Activated CD4-positive, CD25-positive, alpha-beta regulatory T cell treated with anti-CD3 and anti-CD28 coated beads, Interleukin-2, amount 50 U/mL, for 24 hours (primary cell): ENCODE measurements at regions not wholly inside any gene's neighbourhood (a gene's known extent, or its start where the extent isn't known, plus 50 kb on each side); places are given as distances from the start of the nearest gene placed in this dataset.

ENCODE experiments used
- ATAC-seq, 2 donors: fragments of 150-1000 bp; cut with Tn5 transposase; one replicate each; pipeline ENCODE4 v1.10.0; 2021; ENCODE audit warnings: mild to moderate bottlenecking in 1 of 2, moderate library complexity in 1 of 2

- no peak for ATAC-seq
Observed at GRCh38 chr14:104520620-104521410, 58.7 kb upstream of the C14orf180 start.

GRCh38 chr14:104521816-104522745 is 57.5 kb upstream of the C14orf180 start:
- ATAC-seq: no peak

GRCh38 chr14:104522926-104523545 is 56.5 kb upstream of the C14orf180 start:
- no peak for ATAC-seq

GRCh38 chr14:104523546-104523935 is 56.0 kb upstream of the C14orf180 start:
- ATAC-seq: no peak

GRCh38 chr14:104524726-104525125 is 54.8 kb upstream of the C14orf180 start:
- no peak for ATAC-seq

DNA sequence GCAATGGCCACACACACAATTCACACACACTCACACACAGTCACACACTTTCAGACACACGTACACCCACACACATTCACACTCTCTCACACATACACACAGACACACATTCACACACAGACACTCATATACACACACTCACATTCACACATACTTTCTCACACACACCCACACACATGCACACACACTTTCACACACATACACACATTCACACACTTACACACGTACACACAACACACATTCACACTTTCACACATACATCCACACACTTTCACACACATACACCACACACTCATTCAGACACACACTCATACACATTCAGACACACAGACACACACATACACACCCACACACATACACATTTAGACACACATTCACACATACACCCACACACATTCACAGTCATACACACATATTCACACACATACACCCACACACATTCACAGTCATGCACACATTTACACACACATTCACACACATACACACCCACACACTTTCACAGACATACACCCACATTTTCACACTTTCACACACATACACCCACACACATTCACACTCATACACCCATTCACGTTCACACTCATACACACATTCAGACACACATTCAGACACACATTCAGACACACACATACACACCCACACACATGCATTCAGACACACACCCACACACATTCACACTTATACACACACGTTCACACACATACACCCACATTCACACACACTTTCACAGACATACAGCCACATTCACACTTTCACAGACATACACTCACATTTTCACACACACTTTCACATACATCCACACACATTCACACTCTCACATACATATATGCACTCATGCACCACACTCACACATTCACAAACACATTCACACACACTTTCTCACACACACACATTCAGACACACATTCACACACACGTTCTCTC is 52.6 kb upstream of the C14orf180 start:
- no peak for ATAC-seq

GRCh38 chr14:104527857-104528459 is 51.6 kb upstream of the C14orf180 start:
- no peak for ATAC-seq

- ATAC-seq: no peak
Observed at GRCh38 chr14:104528496-104528895, 51.1 kb upstream of the C14orf180 start.
